HK-2 (cell line): ENCODE measurements at regions not wholly inside any gene's neighbourhood (a gene's known extent, or its start where the extent isn't known, plus 50 kb on each side); places are given as distances from the start of the nearest gene placed in this dataset.

Experiments used
- DNase-seq: peaks from one replicate; pipeline ENCODE4 v3.0.0-alpha.2; 2018; ENCODE audit not compliant: unreplicated experiment

- DNase-seq: no peak
Observed at GRCh38 chr3:76624164-76624563, 415.7 kb upstream of the ROBO2 start.

GRCh38 chr3:76627236-76627635 lies 412.7 kb upstream of the ROBO2 start:
- DNase-seq: no peak

- DNase-seq: no peak
Observed at GRCh38 chr3:76631251-76631650, 408.6 kb upstream of the ROBO2 start.

GRCh38 chr3:76638006-76638405 lies 401.9 kb upstream of the ROBO2 start:
- DNase-seq: no peak

- no peak for DNase-seq
Observed at GRCh38 chr3:76643623-76644304, 396.1 kb upstream of the ROBO2 start.

GRCh38 chr3:76644305-76644675 lies 395.6 kb upstream of the ROBO2 start:
- DNase-seq: no peak

- DNase-seq: no peak
Observed at GRCh38 chr3:76645724-76646123, 394.2 kb upstream of the ROBO2 start.

GRCh38 chr3:76646921-76647562 lies 392.9 kb upstream of the ROBO2 start:
- DNase-seq: no peak

- no peak for DNase-seq
Observed at GRCh38 chr3:76651784-76652183, 388.1 kb upstream of the ROBO2 start.

GRCh38 chr3:76652524-76652923 lies 387.4 kb upstream of the ROBO2 start:
- no peak for DNase-seq

GRCh38 chr3:76653640-76654251 lies 386.2 kb upstream of the ROBO2 start:
- no peak for DNase-seq

GRCh38 chr3:76656531-76657070 lies 383.3 kb upstream of the ROBO2 start:
- no peak for DNase-seq

- DNase-seq: no peak
Observed at GRCh38 chr3:76657909-76658308, 382.0 kb upstream of the ROBO2 start.

GRCh38 chr3:76661527-76662250 lies 378.2 kb upstream of the ROBO2 start:
- DNase-seq: no peak

GRCh38 chr3:76664816-76665215 lies 375.1 kb upstream of the ROBO2 start:
- DNase-seq: no peak

- DNase-seq: no peak
Observed at GRCh38 chr3:76668653-76669052, 371.2 kb upstream of the ROBO2 start.

GRCh38 chr3:76669322-76669721 lies 370.6 kb upstream of the ROBO2 start:
- no peak for DNase-seq

- no peak for DNase-seq
Observed at GRCh38 chr3:76673171-76673570, 366.7 kb upstream of the ROBO2 start.

GRCh38 chr3:76679541-76679940 lies 360.4 kb upstream of the ROBO2 start:
- DNase-seq: no peak

GRCh38 chr3:76683256-76683655 lies 356.6 kb upstream of the ROBO2 start:
- no peak for DNase-seq

GRCh38 chr3:76684946-76685345 lies 355.0 kb upstream of the ROBO2 start:
- DNase-seq: no peak

- DNase-seq: peak; percentile 16
Observed at GRCh38 chr3:76685858-76686257, 354.0 kb upstream of the ROBO2 start.
